ENCODE measurements at regions not wholly inside any gene's neighbourhood (a gene's known extent, or its start where the extent isn't known, plus 50 kb on each side); places are given as distances from the start of the nearest gene placed in this dataset.

- DNase-seq (ENCODE audit: low spot score) (no peak), ATAC-seq (no peak)
Observed at GRCh38 chr12:115859231-115859630, 418.3 kb downstream of the MED13L start.

GRCh38 chr12:115857923-115858322 is 419.6 kb downstream of the MED13L start:
- no peak for ATAC-seq
- no peak for DNase-seq (ENCODE audit: low spot score)

GRCh38 chr12:115857160-115857920 is 420.2 kb downstream of the MED13L start:
- no peak for ATAC-seq
- DNase-seq (ENCODE audit: low spot score): no peak

DNA sequence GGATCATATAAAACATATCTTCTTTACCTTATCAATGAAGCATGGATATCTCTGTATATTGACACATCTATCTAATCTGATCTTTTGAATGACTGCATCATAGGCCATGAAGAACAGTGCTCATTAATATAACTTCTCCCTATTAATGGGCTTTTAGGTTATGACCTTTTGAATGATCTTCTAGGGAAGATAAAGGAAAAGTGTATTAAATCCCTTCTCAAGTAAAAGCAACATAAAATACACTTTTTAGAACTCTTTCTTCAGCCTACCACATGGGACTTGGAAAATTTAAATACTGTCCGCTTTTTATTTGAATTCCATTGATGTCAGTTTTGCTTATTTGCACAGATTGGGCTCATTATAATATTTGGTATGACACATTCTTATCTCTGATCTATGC is 425.4 kb downstream of the MED13L start:
- ATAC-seq: no peak
- no peak for DNase-seq (ENCODE audit: low spot score)

GRCh38 chr12:115850957-115851356 is 426.5 kb downstream of the MED13L start:
- ATAC-seq (no peak), DNase-seq (ENCODE audit: low spot score) (no peak)

GRCh38 chr12:115849262-115849943 is 428.1 kb downstream of the MED13L start:
- DNase-seq (ENCODE audit: low spot score): no peak
- ATAC-seq: no peak

DNA sequence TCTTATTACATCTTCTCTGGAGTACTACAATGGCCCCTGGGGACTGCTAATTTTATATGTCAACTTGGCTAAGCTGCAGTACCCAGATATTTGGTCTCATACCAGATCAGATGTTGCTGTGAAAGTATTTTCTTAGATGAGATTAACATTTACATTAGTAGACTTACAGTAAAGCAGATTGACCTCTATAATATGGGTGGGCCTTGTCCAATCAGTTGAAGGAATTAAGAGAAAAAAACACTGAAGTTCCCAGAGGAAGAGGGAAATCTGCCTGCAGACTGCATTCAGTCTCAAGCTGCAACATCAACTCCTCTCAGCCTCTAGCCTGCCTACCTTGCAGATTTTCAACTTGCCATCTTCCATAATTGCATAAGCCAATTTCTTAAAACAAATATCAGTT is 430.1 kb downstream of the MED13L start:
- ATAC-seq: no peak
- DNase-seq (ENCODE audit: low spot score): no peak

GRCh38 chr12:115846516-115846915 is 431.0 kb downstream of the MED13L start:
- DNase-seq (ENCODE audit: low spot score): no peak
- no peak for ATAC-seq

- DNase-seq (ENCODE audit: low spot score) (no peak), ATAC-seq (peak; percentile 26)
Observed at GRCh38 chr12:115840159-115840558, 437.3 kb downstream of the MED13L start.

GRCh38 chr12:115838952-115839351 is 438.5 kb downstream of the MED13L start:
- DNase-seq (ENCODE audit: low spot score) (no peak), ATAC-seq (no peak)

GRCh38 chr12:115837220-115837619 is 440.3 kb downstream of the MED13L start:
- ATAC-seq: no peak
- DNase-seq (ENCODE audit: low spot score): no peak

DNA sequence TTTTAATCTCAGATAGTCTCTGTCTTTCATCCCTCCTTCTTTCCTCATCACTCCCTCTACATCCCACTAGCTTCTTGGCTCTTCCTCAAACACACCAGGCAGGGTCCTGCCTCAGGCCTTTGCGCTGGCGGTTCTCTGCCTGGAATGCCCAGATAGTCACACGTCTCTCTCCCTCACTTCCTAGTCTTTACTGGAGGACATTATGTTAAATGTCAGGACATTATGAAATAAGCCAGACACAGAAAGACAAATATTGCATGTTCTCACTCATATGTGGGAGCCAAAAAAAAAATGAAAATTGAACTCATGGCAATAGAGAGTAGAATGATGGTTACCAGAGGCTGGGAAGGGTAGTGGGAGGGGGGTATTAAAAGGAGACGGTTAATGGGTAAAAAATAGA is 442.0 kb downstream of the MED13L start:
- no peak for DNase-seq (ENCODE audit: low spot score)
- ATAC-seq: peak; percentile 30

DNA sequence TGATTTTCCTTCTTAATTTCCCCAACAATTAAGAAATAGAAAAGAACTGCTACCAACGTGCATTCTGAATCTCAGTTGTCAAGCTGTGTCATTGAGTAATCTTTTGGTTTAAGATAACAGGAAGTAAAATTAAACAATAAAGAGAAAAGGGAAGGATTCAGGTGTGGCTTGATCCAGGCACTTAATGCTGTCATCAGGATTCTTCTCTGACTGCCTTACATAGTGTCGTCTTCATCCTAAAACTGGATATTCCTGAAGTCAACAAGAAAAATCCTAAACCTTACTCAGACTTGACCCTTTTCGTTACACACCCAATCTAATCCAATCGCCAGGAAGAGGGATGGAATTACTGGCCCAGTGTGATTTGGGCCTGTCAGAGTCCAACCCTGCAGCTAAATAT is 443.8 kb downstream of the MED13L start:
- DNase-seq (ENCODE audit: low spot score): no peak
- no peak for ATAC-seq

- DNase-seq (ENCODE audit: low spot score) (no peak), ATAC-seq (no peak)
Observed at GRCh38 chr12:115830633-115831032, 446.9 kb downstream of the MED13L start.

DNA sequence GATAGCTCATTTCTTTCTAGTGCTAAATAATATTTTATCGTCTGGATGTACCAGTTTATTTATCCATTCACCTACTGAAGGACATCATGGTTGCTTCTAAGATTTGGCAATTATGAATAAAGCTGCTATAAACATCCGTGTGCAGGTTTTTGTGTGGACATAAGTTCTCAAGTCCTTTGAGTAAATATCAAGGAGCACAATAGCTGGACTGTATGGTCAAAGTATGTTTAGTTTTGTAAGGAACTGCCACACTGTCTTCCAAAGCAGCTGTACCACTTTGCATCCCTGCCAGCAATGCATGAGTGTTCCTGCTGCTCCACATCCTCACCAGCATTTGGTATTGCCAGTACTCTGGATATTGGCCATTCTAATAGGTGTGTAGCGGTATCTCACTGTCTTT is 447.4 kb downstream of the MED13L start:
- DNase-seq (ENCODE audit: low spot score): no peak
- no peak for ATAC-seq

GRCh38 chr12:115828168-115828567 is 449.3 kb downstream of the MED13L start:
- DNase-seq (ENCODE audit: low spot score): no peak
- ATAC-seq: no peak

DNA sequence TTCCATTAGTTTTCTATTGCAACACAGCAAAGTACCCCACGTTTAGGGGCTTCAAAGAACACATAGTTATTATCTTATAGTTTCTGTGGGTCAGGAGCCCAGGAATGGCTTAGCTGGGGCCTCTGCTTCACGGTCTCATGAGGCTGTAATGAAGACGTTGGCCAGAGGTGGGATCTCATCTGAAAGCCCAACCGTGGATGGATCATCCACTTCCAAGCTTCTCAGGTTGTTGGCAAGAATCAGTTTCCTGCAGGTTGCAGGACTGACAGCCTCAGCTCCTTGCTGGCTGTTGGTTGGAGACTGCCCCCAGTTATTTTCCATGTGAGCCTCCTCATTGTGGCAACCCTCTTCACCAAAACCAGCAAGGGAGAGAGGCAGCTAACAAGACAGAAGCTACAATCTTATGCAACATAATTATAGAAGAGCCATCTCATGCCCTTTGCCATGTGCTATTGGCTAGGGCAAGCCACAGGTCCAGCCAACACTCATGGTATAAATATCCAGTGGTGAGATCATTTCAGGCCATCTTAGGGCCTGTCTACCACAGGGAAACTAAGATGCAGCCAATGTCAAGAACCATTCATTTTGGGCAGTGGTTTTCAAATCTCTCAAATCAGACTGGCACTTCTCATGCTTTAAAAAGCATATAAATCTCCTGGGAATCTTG is 452.4 kb downstream of the MED13L start:
- DNase-seq (ENCODE audit: low spot score) (no peak), ATAC-seq (no peak)

DNA sequence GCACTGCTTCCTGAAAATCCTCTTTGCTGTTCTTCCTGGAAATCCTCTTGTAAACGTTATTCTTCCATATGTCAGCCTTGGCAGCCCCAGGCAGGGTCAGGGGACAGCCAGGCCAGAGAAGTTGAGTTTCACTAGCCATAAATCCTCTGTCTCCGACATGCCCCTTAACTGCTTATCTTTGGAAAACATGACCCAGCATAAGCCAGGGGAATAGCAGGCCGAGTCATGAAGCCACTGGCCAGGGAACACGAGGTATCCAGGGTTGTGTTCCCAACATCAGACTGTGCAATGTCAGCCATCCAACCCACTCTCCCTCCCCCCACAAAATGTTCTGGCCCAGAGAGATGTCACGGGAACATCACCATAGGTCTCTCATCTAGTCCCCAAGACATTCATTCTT is 453.9 kb downstream of the MED13L start:
- ATAC-seq (no peak), DNase-seq (ENCODE audit: low spot score) (no peak)

DNA sequence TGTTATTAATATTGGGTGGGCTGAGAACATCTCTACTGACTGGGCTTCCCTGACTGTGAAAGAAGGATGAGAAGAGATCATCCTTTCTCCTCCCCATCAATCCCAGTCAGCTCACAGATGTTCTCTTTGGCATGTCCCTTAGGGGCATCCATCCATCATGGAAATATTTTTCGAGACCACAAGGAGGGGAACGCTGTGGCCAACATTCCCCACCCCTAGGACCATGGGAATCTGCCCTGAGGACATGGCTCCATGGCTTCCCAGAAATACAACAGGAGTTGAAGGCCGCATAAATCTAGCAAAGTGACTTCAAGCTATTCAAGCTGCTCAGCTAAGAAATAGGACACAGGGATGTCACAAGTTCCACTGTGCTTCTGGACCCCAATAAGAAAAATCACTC is 456.8 kb downstream of the MED13L start:
- ATAC-seq (no peak), DNase-seq (ENCODE audit: low spot score) (no peak)

- DNase-seq (ENCODE audit: low spot score) (no peak), ATAC-seq (no peak)
Observed at GRCh38 chr12:115818973-115819372, 458.5 kb downstream of the MED13L start.

DNA sequence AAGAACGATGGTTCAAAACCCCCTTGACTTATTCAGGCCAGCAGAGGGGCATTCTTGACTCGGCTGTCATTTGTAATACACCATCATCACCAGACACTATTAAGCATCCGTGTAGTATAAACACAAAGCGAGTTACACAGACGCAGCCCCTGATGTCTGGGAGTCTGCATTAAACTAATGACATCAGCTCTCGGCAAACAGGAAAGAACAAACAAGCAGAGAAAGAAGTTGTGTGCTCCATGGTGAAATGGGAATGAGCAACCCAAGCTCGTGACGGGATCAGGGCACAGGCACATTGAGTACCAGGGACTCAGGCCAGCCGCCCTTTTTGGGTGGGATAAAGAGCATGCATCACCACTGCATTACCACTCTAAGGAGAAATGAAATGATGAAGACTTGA is 460.1 kb downstream of the MED13L start:
- DNase-seq (ENCODE audit: low spot score) (no peak), ATAC-seq (no peak)

- DNase-seq (ENCODE audit: low spot score) (no peak), ATAC-seq (no peak)
Observed at GRCh38 chr12:115815924-115816323, 461.6 kb downstream of the MED13L start.
